ENCODE measurements at regions not wholly inside any gene's neighbourhood (a gene's known extent, or its start where the extent isn't known, plus 50 kb on each side); places are given as distances from the start of the nearest gene placed in this dataset.

GRCh38 chr20:55582498-55582897, 422.8 kb downstream of the CBLN4 start:
- no peak overlapping the region for H3K27ac ChIP-seq (replicated peaks in 1 of 4)
- DNase-seq (ENCODE audit: extremely low spot score): no peak
- intact Hi-C loops (cut with DNase I): no loop called here
- no peaks in the 10 kb centered on the region for H3K4me1 ChIP-seq
- no peaks in the 10 kb centered on the region for H3K9me3 ChIP-seq
- no peak overlapping the region for H3K4me3 ChIP-seq
- TF ChIP-seq, protein P1, sequence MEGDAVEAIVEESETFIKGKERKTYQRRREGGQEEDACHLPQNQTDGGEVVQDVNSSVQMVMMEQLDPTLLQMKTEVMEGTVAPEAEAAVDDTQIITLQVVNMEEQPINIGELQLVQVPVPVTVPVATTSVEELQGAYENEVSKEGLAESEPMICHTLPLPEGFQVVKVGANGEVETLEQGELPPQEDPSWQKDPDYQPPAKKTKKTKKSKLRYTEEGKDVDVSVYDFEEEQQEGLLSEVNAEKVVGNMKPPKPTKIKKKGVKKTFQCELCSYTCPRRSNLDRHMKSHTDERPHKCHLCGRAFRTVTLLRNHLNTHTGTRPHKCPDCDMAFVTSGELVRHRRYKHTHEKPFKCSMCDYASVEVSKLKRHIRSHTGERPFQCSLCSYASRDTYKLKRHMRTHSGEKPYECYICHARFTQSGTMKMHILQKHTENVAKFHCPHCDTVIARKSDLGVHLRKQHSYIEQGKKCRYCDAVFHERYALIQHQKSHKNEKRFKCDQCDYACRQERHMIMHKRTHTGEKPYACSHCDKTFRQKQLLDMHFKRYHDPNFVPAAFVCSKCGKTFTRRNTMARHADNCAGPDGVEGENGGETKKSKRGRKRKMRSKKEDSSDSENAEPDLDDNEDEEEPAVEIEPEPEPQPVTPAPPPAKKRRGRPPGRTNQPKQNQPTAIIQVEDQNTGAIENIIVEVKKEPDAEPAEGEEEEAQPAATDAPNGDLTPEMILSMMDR (IDR thresholded peaks at IDR 0.05): no peak
- TF ChIP-seq POLR2AphosphoS5 (IDR thresholded peaks at IDR 0.05): no peak
- no peak for TF ChIP-seq POLR2A (IDR thresholded peaks at IDR 0.05; ENCODE audit: low read depth)
- TF ChIP-seq EP300 (IDR thresholded peaks at IDR 0.05): no peak
- no peaks in the 10 kb centered on the region for H3K36me3 ChIP-seq
- WGBS: 86% methylated on average over 5 of the region's 5 CpGs
- no peaks in the 10 kb centered on the region for H3K27me3 ChIP-seq

DNA sequence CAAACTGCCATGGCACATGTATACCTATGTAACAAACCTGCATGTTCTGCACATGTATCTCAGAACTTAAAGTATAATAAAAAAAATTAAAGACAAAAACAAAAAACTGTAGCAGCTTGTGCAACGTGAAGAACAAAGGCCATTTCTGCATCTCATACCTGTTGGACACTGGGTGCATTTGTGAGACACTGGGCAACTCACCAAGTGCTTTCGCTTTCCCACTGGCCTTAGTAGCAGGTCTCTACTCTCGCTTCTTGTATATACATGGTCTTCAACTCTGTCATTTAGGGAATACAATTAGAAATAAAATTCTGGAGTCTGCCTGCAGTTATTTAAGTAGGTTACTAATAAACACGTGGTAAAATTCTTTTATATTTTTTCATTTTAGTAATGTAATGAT, 423.8 kb downstream of the CBLN4 start:
- Histone ChIP-seq H3K4me3 (no peak overlapping the region), H3K27ac (replicated peaks in 1 of 4) (no peak overlapping the region), H3K27me3 (no peaks in the 10 kb centered on the region), H3K4me1 (no peaks in the 10 kb centered on the region), H3K9me3 (no peaks in the 10 kb centered on the region), H3K36me3 (no peaks in the 10 kb centered on the region)
- TF ChIP-seq POLR2A (IDR thresholded peaks at IDR 0.05; ENCODE audit: low read depth) (no peak), POLR2AphosphoS5 (IDR thresholded peaks at IDR 0.05) (no peak), EP300 (IDR thresholded peaks at IDR 0.05) (no peak)
- TF ChIP-seq, protein P1 (IDR thresholded peaks at IDR 0.05): no peak
- no peak for DNase-seq (ENCODE audit: extremely low spot score)
- intact Hi-C loops (cut with DNase I): no loop called here
- WGBS: 75% methylated on average over 4 of the region's 4 CpGs

GRCh38 chr20:55580475-55580874, 424.8 kb downstream of the CBLN4 start:
- no peak overlapping the region for H3K27ac ChIP-seq (replicated peaks in 1 of 4)
- intact Hi-C loops (cut with DNase I): no loop called here

DNA sequence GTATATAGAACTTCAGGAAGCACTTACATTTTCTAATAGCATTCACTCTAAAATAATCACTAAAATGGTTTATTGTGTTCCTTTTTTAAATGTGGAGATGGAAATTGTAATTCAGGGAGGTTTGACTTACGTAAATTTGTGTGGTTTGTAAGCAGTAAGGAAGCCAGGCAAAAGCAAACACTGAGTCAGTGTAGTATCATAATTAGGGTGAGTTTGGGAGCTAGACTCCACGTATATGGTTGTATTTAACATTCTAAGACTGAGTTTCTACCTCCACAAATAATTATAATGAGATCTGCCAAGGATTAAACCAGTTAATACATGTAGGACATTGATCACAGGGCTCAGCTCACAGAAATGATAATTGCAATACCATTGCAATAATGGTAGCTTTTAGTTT, 425.5 kb downstream of the CBLN4 start:
- Histone ChIP-seq H3K36me3 (no peaks in the 10 kb centered on the region), H3K4me1 (no peaks in the 10 kb centered on the region), H3K27me3 (no peaks in the 10 kb centered on the region), H3K27ac (replicated peaks in 1 of 4) (no peak overlapping the region), H3K9me3 (no peaks in the 10 kb centered on the region), H3K4me3 (no peak overlapping the region)
- no peak for DNase-seq (ENCODE audit: extremely low spot score)
- 80% methylated on average over 2 of the region's 2 CpGs for WGBS
- TF ChIP-seq POLR2A (IDR thresholded peaks at IDR 0.05; ENCODE audit: low read depth): no peak
- TF ChIP-seq POLR2AphosphoS5 (IDR thresholded peaks at IDR 0.05): no peak
- TF ChIP-seq EP300 (IDR thresholded peaks at IDR 0.05): no peak
- TF ChIP-seq, protein P1 (IDR thresholded peaks at IDR 0.05): no peak
- intact Hi-C loops (cut with DNase I): no loop called here

More at GRCh38 chr20:55580475-55580874, 424.8 kb downstream of the CBLN4 start:
- TF ChIP-seq POLR2AphosphoS5 (IDR thresholded peaks at IDR 0.05) (no peak), EP300 (IDR thresholded peaks at IDR 0.05) (no peak), POLR2A (IDR thresholded peaks at IDR 0.05; ENCODE audit: low read depth) (no peak)
- TF ChIP-seq, protein P1 (IDR thresholded peaks at IDR 0.05): no peak
- 61% methylated on average over 2 of the region's 2 CpGs for WGBS
- H3K4me3 ChIP-seq: no peak overlapping the region
- no peaks in the 10 kb centered on the region for H3K4me1 ChIP-seq
- no peaks in the 10 kb centered on the region for H3K9me3 ChIP-seq
- no peaks in the 10 kb centered on the region for H3K36me3 ChIP-seq
- H3K27me3 ChIP-seq: no peaks in the 10 kb centered on the region
- DNase-seq (ENCODE audit: extremely low spot score): no peak

GRCh38 chr20:55576981-55577380, 428.3 kb downstream of the CBLN4 start:
- H3K4me3 ChIP-seq: no peak overlapping the region
- H3K27ac ChIP-seq (replicated peaks in 1 of 4): no peak overlapping the region
- no peak for DNase-seq (ENCODE audit: extremely low spot score)
- no peaks in the 10 kb centered on the region for H3K36me3 ChIP-seq
- H3K9me3 ChIP-seq: no peaks in the 10 kb centered on the region
- no peaks in the 10 kb centered on the region for H3K27me3 ChIP-seq
- TF ChIP-seq, protein P1 (IDR thresholded peaks at IDR 0.05): no peak
- no peak for TF ChIP-seq POLR2A (IDR thresholded peaks at IDR 0.05; ENCODE audit: low read depth)
- no peak for TF ChIP-seq EP300 (IDR thresholded peaks at IDR 0.05)
- no peak for TF ChIP-seq POLR2AphosphoS5 (IDR thresholded peaks at IDR 0.05)
- 88% methylated on average over 1 of the region's 1 CpG for WGBS
- intact Hi-C loops (cut with DNase I): no loop called here
- no peaks in the 10 kb centered on the region for H3K4me1 ChIP-seq

Data from esophagus muscularis mucosa (tissue), 4 donors.